Stimulated activated CD4-positive, alpha-beta T cell treated with anti-CD3 and anti-CD28 coated beads, TNF-alpha, amount 100 ng/mL, for 4 hours (primary cell): ENCODE measurements at regions not wholly inside any gene's neighbourhood (a gene's known extent, or its start where the extent isn't known, plus 50 kb on each side); places are given as distances from the start of the nearest gene placed in this dataset.

Experiments used
- DNase-seq, 3 experiments: peaks; one replicate each; pipeline ENCODE4 v3.0.0-alpha.2; 2020; ENCODE audit warnings: low read depth in 3 of 3

DNA sequence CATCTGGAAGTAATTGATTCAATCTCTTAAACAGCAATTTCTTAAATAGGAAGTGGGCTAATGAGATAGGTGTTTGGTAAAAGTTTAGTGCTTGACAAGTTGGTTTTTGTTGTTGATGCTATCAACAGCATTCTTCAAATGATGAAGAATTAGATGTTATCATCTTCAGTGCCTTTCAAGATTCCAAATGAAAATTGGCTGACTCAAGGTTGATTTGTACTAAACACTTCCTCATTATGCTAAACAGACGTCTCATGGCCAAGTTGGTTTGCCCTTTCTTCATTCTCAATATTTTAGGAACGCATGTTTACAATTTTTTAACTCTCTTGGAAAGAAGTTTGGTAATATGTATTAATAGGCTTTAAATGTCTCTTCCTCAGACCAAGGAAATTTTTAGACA is 86.0 kb downstream of the MID1IP1 start:
- no peak for DNase-seq

DNA sequence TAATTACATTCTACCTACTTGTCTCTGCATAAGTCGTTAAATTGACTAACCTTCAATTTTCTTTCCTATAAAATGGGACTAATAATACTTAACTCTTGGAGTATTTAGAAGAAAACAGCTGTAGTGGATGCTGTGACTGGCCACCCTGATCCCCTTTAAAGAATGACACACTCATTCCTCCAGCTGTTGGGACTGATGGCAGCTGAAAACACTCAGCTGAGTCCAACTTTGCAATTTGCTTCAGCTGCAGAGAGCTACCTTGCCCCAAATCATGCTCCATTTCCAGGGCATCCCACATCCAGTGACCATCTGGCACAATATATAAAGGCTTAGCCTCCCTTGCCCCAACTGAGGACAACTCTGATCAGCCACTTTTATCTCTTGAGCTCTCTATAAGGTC is 89.1 kb downstream of the MID1IP1 start:
- no peak for DNase-seq

DNA sequence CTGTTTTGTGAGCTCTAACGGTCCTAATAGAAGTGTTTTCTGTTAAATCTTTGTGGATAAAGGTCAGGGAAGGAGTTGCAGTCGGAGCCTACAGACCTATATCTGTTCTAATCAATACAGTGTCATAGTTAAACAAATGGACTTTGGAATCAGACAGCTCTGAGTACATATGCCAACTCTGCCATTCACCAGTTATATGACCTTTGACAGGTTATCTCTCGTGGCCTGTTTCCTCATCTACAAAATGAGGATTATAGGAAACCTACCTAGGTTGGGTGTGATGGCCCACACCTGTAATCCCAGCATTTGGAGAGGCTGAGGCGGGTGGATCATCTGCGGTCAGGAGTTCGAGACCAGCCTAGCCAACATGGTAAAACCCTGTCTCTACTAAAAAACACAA is 89.7 kb downstream of the MID1IP1 start:
- no peak for DNase-seq

DNA sequence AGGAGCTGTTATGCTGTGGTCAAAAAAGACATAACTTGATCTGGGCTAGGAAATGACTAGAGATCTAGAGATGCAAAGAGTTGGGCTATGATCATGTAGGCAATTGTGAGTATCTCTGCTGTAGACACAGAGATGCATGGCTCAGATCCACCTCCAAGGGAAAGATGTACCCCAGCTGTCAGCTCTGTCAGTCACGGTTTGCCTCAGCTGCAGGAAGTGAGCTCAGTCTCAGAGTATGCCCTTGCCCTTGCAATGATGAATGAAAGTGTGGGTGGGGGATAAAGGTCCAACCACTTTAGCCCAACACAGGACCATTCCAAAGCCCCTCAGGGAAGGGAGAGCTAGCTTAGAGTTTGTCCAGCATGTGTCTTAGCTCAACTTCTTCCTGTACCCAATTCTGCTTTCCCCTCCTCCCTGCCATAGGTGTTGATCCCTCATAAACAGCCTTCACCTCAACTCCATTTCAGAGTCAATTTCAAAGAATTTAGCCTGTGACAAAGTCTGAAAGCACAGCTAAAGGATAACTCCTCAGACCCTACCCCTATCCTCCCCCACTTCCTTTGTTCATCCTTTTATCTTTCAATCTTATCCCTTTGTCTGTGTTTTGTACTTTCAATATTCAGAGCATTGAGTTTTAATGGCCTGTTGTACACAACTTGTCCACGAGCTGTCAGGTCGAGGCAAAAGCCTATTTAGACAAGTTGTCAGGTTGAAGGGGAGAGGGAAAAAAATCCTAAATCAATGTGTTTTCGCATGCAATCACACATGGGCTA is 90.6 kb downstream of the MID1IP1 start:
- no peak for DNase-seq

DNA sequence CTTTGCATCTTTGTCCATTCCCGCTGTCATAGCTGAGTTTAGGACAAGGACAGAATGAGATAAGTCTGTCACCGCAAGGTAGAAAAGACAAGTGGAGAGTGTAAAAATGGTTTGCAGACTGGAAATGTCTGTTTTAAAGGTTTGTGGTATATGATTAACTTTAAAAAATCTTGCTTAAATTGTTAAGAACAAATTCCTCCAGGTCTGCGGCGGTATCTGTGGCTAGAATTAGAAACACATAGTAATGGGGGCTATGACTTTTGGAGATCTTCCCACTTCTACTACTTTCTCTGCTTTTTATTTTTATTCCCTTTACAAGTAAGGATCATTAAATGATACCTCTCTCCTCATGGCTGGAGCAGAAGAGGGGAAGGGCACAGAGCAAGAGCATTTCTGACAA is 92.2 kb downstream of the MID1IP1 start:
- DNase-seq, result no peak

DNA sequence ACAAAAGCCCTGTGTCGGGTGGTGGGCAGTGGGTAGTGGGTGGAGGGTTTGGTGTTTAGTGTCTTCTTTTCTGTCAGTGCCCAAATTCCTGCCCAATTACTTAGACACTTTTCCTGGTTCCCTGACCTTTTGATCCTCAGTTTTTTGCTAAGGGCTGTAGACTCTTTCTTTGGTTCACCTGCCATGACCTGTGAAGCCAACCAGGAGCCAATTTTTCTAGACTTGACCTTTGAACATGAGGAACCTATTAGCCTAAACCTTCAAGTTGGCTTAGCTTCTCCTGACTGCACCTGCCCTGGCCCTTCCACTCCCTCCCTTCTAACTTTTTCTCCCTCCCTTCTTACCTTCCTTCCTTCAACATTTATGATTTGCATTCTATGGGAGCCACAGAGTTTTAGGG is 94.5 kb downstream of the MID1IP1 start:
- no peak for DNase-seq

DNA sequence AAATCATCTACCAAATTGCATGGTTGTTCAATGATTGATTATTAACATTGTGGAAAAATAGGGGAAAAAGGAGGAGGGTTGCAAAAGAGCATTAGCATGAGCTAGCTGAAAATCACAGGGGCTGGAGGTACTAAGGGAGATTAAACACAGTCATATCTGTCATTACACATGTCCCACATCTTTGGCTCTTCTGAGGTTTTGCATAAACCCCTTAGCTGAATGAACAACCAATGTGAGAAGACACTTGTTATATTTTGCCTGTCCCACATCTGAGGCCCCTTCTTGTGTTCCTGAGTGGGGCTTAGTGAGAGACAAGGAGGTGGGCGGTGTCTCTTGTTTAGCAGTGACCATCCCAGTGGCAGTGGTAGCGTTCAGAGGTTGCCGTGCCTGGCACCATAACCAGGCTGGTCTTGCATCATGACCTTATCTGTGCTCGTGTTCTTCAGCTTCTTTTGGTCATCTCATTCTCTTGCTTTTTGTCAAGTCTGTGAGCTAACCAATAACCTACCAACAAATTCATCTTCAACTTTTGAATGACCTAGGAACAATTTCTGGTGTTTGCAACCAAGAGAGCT is 95.6 kb downstream of the MID1IP1 start:
- no peak for DNase-seq

DNA sequence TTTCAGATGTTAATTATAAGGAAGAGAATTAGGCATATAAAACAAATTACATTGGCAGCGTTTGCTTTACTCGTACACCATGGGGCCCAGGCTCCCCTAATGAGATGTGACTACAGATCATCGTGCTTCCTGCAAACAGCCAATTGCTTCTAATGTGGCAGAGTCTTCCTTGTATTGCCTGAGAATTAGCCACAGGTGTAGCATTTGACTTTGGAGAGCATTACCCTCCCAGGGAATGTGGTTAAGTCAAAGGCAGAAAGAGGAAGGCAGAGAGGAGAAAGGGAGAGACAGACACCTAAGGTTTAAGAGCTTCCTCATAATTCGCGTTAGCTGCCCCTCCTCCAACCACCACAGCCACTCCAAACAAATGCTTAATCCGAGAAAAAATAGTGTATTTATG is 97.0 kb downstream of the MID1IP1 start:
- DNase-seq, result no peak

DNA sequence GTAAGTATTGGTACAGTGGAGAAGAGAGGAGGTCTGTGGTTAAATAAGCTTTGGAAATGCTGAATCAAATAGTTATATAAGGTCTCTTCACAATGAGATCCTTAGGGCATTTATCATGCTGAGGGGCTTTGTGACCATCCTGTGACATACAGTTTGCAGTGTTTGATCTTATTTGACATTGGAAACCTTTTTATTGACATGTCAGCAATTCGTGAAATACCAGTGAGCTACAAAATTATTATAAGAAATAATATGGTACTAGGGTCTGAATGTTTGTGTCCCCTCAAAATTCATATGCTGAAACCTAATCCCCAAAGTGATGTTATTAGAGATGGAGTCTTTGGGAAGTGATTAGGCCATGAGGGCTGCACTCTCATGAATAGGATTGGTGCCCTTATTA is 98.4 kb downstream of the MID1IP1 start:
- no peak for DNase-seq

DNA sequence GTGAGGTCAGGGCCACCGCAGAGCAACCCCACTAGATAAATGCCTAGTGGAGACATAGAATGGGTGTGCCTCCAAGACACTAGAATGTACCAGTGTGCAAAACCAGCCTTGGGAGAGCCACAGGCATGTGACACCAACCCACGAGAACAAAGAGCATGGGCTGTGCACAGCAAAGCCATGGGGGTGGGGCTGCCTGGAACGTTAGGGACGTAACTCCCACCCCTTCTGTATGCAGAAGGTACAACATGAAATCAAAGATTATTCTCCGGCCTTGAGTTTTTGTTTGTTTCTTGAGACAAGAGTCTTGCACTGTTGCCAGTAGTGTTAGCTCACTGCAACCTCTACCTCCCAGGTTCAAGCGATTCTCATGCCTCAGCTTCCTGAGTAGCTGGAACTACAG is 99.5 kb downstream of the MID1IP1 start:
- no peak for DNase-seq

DNA sequence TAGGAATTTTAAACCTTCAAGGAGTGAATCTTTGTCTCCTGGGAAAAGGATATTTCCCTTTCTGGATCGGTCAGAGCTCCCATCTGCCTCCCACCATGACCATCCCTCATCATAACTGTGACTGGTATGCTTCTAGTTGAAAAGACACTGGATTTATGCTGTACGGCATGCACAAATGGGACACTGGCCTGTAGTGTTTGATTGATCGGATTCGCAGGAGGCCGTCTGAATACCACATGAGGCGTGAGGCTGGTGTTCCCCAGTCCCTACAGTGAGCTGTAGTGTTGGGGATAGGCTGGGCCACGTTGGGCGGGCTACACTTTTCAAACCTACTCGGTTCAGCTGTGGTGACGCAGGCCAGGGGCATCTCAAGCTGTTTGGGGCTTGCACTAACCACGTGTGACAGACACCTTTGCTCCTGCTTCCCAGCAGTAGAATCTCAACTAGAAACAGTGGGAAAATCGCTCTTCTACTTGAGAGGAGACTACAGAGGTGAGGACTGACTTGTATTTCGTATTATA is 101.8 kb downstream of the MID1IP1 start:
- DNase-seq, result no peak

DNA sequence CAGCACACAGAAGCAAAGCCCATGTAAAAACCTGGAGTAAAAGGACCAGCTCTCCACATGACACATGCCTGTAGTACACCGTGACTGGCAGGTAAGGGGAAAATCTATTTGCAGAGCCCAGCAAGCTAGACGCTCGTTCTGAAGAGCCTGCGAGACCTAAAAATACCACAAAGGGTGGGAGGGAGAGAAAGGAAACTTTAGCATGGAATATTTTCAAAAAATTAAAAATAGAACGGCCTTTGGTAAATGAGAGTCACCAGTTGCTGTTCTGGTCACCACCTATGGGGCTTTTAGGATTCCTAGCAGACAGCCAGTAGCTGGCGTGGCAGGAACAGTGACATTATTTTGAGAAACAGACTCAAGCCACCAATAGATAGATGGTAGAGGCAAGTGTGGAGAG is 115.5 kb downstream of the MID1IP1 start:
- no peak for DNase-seq

DNA sequence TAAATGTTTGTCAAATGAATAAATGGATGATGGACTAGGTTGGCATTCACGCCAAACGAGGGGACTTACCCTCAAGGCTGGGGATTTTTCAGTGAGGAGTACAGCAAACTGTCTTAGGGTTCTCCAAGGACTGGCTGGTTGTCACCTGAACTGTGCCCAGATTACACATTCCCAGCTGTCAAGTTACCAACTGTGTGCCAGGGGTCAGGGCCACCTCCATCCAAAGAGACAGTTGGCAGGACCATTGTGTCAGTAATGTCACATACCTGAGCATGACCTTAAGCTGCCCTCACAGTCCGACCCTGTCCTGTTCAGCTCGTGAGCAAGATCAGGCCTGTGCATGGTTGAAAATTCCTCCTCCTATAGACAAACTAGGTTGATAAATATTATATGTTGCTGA is 116.7 kb downstream of the MID1IP1 start:
- DNase-seq, result no peak

DNA sequence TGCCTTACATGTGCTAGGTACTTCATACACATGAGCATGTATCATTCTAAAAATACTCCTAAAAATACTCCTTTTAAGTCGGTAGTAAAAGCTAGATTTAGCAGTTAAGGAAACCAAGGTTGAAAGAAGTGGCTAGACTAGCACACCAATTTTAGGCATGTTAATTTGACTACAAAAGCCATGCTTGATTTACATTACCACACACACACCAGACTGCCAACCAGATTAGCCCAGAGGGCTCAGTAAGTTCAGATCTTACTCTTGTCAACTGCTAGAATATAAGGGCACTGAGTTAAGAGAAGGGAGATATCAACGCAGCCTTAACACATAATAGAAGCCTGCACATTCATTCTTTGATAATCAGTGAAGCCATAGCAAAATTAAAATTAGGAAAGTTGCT is 117.9 kb downstream of the MID1IP1 start:
- DNase-seq, result no peak

DNA sequence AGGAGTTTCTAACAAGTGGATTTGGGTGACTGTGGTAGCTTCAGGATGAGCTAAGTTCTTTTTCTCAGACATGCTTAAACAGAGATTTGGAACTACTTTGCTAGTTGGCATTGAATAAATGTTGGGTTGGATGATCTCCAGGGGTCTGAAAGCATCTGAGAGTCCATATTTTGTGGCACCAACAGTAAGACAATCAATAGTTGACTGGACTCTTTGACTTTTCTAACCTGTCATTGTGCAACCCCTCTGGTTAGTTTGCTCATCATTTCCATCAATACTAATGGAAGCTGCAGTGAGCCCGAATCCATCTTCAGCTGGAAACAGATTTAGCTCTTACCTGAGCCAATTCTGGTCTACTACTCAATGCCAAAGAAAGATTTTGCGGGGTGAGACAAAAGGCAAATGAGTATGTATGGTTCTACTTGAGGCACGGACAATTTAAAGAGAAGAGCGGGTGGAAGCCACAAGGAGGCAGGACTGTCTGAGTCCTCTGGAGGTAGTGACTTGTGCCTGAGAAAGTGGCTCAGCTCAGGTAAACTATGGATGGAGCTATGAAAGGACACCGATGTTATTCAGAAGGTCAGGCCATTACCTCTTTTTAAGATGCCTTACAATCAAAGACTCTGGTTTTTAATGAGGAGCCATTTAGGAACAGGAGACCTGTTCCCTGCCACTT is 118.7 kb downstream of the MID1IP1 start:
- no peak for DNase-seq

DNA sequence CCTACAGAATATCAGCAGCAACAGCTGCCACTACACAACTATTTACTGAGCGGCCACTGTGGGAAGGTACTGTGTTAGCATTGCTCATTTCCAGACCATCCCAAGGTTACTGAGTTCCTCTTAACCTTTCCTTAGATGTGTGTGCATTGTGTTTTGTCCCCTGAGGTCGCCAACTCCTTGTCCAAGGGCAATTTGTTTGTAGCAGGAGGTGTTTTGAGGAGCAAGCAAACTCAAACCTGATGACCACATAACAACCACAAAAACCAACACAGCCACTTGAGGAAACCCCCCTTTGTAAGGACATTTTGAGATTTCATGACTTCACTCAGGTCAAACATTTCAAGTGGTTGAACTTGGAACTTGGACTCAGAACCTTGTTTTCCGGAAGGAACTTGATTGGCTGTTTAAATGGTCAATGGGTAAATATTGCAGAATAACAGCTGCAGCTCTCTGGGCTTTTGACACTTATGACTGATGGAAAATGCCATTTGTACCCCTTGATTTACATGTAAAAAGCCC is 122.3 kb downstream of the MID1IP1 start:
- DNase-seq, result no peak

DNA sequence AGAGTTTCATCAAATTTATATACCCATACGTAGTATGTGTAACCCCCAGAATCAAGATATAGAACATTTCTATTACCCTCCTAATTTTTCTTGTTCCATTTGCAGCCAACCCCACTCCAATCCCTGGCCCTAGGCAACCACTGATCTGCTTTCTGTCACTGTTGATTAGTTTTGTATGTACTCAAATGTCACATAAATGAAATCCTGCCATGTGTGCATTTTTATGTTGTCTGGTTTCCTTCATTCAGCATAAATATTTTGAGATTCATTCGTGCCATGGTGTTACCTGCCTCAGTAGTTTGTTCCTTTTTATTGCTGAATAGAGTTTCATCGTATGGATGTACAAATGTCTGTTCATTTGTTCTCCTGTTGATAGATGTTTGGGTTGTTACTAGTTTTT is 126.3 kb downstream of the MID1IP1 start:
- DNase-seq, result no peak

DNA sequence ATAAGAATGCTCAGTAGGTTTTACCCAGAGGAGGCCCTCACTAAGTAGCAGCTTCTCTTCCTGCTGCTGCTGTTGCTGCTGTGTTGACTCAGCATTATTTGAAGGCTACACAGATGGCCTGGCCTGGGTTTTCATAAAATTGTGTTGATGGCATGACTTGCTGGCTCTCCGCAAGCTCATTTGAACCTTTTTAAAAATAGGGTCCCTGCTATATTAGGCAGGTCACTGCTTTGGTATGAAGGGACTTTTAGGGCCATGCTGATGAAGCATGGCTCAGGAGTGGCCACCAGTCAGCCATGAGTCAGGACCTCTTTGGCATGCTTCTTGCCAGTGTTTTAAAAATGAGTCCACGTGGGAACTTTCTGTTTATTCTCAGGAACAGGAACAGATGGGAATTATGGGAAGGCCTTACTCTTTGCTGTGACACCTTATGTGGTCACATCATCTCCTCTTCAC is 128.7 kb downstream of the MID1IP1 start:
- no peak for DNase-seq

DNA sequence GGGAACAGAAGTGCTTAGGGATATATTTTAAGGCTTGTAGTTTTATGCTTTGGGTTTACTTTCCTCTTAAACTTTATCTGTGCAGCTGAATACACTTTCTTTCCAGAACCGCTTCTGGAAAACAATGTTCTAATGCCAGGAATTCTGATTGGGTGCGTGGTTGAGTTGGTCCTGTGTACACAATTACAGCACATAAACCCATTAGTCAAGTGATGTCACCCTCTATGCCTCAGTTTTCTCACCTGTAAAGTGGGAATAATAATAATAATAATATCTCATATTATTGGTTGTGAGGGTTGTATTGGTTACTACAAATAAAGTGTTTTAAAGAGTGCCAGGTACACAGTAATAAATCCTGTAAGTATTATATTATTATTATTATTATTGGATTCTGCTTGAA is 129.2 kb downstream of the MID1IP1 start:
- no peak for DNase-seq

DNA sequence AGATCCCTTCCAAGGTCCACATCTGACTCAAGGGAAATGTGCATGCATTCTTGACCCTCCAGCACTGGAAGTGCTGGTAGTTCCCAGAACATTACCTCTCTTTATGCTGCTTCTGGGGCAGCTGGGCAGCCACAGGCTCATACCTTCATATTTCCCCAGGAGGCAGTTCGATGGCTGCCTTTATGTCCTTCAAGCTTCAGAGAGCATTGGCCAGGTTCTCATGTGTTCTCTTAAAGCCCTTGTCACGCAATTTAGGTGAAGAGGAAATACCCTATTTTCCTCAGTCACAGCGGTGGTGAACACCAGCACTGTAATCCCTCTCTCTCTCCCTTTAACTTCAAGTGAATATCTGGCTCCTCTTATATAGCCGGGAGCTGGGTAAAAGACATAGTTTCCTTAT is 134.3 kb downstream of the MID1IP1 start:
- no peak for DNase-seq

DNA sequence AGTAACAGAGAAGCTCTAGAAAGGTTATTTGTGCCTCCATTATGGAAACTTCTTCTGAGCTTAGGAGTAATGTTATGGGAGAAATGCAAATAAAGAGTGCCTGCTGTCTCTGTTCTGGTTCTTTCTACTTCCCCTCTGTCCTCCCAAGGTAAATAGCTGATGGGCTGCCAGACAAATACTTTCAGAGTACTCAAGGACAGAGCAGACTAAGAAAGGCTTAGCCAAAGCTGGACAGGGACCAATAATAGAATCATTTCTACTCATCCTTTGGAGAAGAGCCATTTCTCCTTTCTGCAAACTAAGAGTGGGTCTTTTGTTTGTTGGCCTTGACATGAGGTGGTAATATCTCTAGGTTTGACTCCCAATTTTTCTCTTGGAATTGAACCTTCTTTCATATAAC is 136.1 kb downstream of the MID1IP1 start:
- DNase-seq, result no peak

DNA sequence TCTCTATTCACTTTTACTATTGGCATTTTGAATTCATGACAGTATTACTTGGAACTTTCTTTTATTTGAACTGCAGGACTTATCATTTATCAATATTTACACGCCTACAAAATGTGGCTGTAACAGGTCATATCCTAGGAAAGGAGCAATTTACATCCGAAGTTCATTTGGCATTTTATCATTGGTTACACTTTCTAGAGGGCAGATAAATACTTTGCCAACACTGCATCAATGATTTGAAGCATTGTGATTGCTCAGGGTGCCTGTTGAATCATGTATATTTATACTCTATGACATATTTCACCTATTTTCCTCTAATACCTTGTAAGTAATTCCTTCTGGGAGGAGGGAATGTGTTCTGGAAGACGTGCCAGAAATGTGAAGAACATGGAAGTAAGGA is 136.7 kb downstream of the MID1IP1 start:
- DNase-seq, result no peak

DNA sequence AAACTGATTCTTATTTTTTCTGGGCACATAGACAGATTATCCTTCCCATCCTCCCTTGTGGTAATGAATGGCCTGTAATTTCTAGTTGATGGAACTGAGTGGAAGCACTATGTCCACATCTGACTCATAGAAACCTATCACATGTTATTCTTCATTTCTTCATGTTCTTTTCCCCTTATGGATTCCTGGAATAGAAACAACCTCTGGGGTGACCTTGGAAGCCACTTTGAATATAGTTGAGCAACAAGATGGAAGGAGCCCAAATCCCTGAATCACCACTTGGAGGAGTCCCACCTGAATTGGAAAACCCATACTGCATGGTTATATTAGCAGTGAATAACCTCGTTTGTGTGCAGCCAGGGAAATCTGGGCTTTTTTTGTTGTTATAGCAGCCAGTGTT is 137.8 kb downstream of the MID1IP1 start:
- DNase-seq, result no peak
